Stimulated activated memory B cell treated with anti-CD40 and anti-IgM and Interleukin-4, amounts not matched to agents 10 μg/mL and 1 μg/mL and 100 μg/mL, for 72 hours (primary cell): ENCODE measurements at regions not wholly inside any gene's neighbourhood (a gene's known extent, or its start where the extent isn't known, plus 50 kb on each side); places are given as distances from the start of the nearest gene placed in this dataset.

ENCODE experiments used
- ATAC-seq: fragments of 150-1000 bp; cut with Tn5 transposase; 2 replicates; pipeline ENCODE4 v1.10.0; 2021
- H3K27ac Mint-ChIP-seq: one replicate; pipeline ENCODE4 v1.8.0; 2022; ENCODE audit warnings: mild to moderate bottlenecking, mixed read lengths
- H3K27me3 Mint-ChIP-seq: one replicate; pipeline ENCODE4 v1.8.0; 2022; ENCODE audit warnings: mixed read lengths
- H3K36me3 Mint-ChIP-seq: one replicate; pipeline ENCODE4 v1.8.0; 2022; ENCODE audit warnings: mixed read lengths
- H3K4me1 Mint-ChIP-seq: one replicate; pipeline ENCODE4 v1.8.0; 2022; ENCODE audit warnings: mixed read lengths
- H3K4me3 Mint-ChIP-seq: one replicate; pipeline ENCODE4 v1.8.0; 2022; ENCODE audit warnings: mild to moderate bottlenecking, moderate library complexity, mixed read lengths
- H3K9me3 Mint-ChIP-seq: one replicate; pipeline ENCODE4 v1.8.0; 2022; ENCODE audit warnings: mixed read lengths

- Mint-ChIP-seq H3K36me3 (no peaks in the 10 kb centered on the region), H3K4me3 (no peak overlapping the region)
These were observed 95.3 kb upstream of the FAM136A start for GRCh38 chr2:70397186-70397585.

DNA sequence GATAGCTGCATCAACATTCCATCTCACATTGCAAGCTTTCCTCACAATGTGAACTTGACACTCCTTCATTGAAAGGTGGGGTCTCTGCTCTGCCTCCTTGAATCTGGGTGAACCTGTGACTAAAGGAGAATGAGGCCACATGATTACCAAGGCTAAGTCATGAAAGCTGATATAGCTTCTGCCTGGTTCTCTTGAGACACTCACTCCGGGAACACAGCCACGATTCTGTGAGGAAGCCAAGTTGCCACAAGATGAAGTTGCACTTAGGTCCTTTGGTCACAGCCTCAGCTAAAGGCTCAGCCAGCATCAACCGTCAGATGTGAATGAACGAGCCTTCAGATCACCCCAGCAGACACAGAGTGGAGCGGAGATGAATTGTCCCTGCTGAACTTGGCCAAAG is 94.7 kb upstream of the FAM136A start:
- Mint-ChIP-seq H3K4me3 (no peak overlapping the region), H3K27me3 (peaks cover 41% of the 10 kb centered on the region), H3K36me3 (no peaks in the 10 kb centered on the region), H3K27ac (no peak overlapping the region), H3K9me3 (peaks cover 5% of the 10 kb centered on the region), H3K4me1 (no peaks in the 10 kb centered on the region)
- no peak for ATAC-seq

More at GRCh38 chr2:70397186-70397585, 95.3 kb upstream of the FAM136A start:
- H3K27ac Mint-ChIP-seq = no peak overlapping the region
- ATAC-seq = no peak
- no peaks in the 10 kb centered on the region for H3K4me1 Mint-ChIP-seq
- H3K9me3 Mint-ChIP-seq = peaks cover 5% of the 10 kb centered on the region
- peaks cover 46% of the 10 kb centered on the region for H3K27me3 Mint-ChIP-seq

GRCh38 chr2:70393881-70394280 is 92.0 kb upstream of the FAM136A start:
- peaks cover 5% of the 10 kb centered on the region for H3K9me3 Mint-ChIP-seq

GRCh38 chr2:70391988-70392387 is 90.1 kb upstream of the FAM136A start:
- peak; percentile 51 for ATAC-seq
- no peak overlapping the region for H3K4me3 Mint-ChIP-seq
- H3K4me1 Mint-ChIP-seq = no peaks in the 10 kb centered on the region
- H3K9me3 Mint-ChIP-seq = peaks cover 5% of the 10 kb centered on the region
- peaks cover 23% of the 10 kb centered on the region for H3K27me3 Mint-ChIP-seq
- H3K36me3 Mint-ChIP-seq = no peaks in the 10 kb centered on the region
- no peak overlapping the region for H3K27ac Mint-ChIP-seq

More at GRCh38 chr2:70393881-70394280, 92.0 kb upstream of the FAM136A start:
- ATAC-seq = no peak
- Mint-ChIP-seq H3K36me3 (no peaks in the 10 kb centered on the region), H3K4me3 (no peak overlapping the region), H3K27me3 (peaks cover 30% of the 10 kb centered on the region), H3K27ac (no peak overlapping the region), H3K4me1 (no peaks in the 10 kb centered on the region)

DNA sequence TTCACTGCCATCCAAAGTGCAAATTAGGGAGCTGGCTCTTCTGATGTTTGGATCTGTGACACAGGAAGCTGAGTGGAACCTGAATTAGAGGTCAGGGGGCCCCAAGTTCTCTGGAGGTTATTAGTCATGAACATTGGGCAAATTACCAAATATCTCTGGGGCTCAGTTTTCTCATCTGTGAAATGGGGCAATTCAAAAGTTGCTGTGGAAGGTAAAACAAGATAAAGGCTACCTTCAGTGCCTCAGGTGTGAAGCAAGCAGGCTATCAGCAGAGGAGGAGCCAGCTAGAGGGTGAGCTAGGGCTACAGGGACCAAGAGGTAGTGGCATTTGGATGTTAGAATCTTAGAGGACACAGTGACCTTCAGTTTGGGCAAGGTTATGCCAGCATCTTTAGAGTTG is 89.4 kb upstream of the FAM136A start:
- H3K27ac Mint-ChIP-seq = no peak overlapping the region
- peaks cover 5% of the 10 kb centered on the region for H3K9me3 Mint-ChIP-seq
- H3K36me3 Mint-ChIP-seq = no peaks in the 10 kb centered on the region
- H3K27me3 Mint-ChIP-seq = peaks cover 24% of the 10 kb centered on the region
- no peak overlapping the region for H3K4me3 Mint-ChIP-seq
- no peaks in the 10 kb centered on the region for H3K4me1 Mint-ChIP-seq
- ATAC-seq = no peak

GRCh38 chr2:70388813-70389212 is 86.9 kb upstream of the FAM136A start:
- no peaks in the 10 kb centered on the region for H3K9me3 Mint-ChIP-seq
- H3K36me3 Mint-ChIP-seq = no peaks in the 10 kb centered on the region
- H3K27ac Mint-ChIP-seq = no peak overlapping the region
- no peak overlapping the region for H3K4me3 Mint-ChIP-seq
- no peak for ATAC-seq
- H3K4me1 Mint-ChIP-seq = no peaks in the 10 kb centered on the region
- H3K27me3 Mint-ChIP-seq = peaks cover 34% of the 10 kb centered on the region

- ATAC-seq = no peak
- H3K4me1 Mint-ChIP-seq = no peaks in the 10 kb centered on the region
- H3K27ac Mint-ChIP-seq = no peak overlapping the region
These were observed 86.3 kb upstream of the FAM136A start for GRCh38 chr2:70388128-70388527.

GRCh38 chr2:70385966-70386595 is 84.2 kb upstream of the FAM136A start:
- Mint-ChIP-seq H3K4me1 (no peaks in the 10 kb centered on the region), H3K27me3 (peaks cover 42% of the 10 kb centered on the region), H3K36me3 (no peaks in the 10 kb centered on the region), H3K9me3 (no peaks in the 10 kb centered on the region), H3K4me3 (no peak overlapping the region), H3K27ac (no peak overlapping the region)
- ATAC-seq = no peak

More at GRCh38 chr2:70388128-70388527, 86.3 kb upstream of the FAM136A start:
- Mint-ChIP-seq H3K4me3 (no peak overlapping the region), H3K27me3 (peaks cover 41% of the 10 kb centered on the region), H3K36me3 (no peaks in the 10 kb centered on the region), H3K9me3 (no peaks in the 10 kb centered on the region)

DNA sequence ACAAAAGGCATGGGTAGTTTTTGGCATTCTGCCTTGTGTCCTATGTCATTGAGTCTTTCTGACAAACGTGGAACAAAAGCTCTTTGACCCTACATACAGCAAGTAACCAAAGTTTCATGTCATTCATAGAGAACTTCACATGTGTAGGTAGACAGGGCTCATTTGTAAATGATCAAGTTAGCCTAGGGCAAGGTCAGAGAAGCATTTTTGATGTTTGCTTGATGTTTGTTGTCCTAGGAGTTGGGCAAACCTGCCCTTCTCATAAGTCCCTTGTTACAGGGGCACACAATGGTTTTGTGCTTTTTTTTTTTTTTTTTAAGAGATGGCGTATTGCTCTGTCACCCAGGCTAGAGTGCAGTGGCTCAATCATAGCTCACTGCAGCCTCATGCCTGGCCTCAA is 83.3 kb upstream of the FAM136A start:
- no peak overlapping the region for H3K27ac Mint-ChIP-seq
- peaks cover 42% of the 10 kb centered on the region for H3K27me3 Mint-ChIP-seq
- H3K4me3 Mint-ChIP-seq = no peak overlapping the region
- no peak for ATAC-seq
- H3K4me1 Mint-ChIP-seq = no peaks in the 10 kb centered on the region
- no peaks in the 10 kb centered on the region for H3K36me3 Mint-ChIP-seq
- H3K9me3 Mint-ChIP-seq = no peaks in the 10 kb centered on the region

- H3K4me3 Mint-ChIP-seq = no peak overlapping the region
- no peaks in the 10 kb centered on the region for H3K36me3 Mint-ChIP-seq
- no peak overlapping the region for H3K27ac Mint-ChIP-seq
- no peaks in the 10 kb centered on the region for H3K4me1 Mint-ChIP-seq
- no peak for ATAC-seq
- peaks cover 48% of the 10 kb centered on the region for H3K27me3 Mint-ChIP-seq
- H3K9me3 Mint-ChIP-seq = no peaks in the 10 kb centered on the region
These were observed 80.0 kb upstream of the FAM136A start for GRCh38 chr2:70381821-70382220.

GRCh38 chr2:70381235-70381634 is 79.4 kb upstream of the FAM136A start:
- Mint-ChIP-seq H3K36me3 (no peaks in the 10 kb centered on the region), H3K4me3 (no peak overlapping the region), H3K27me3 (peaks cover 42% of the 10 kb centered on the region), H3K9me3 (no peaks in the 10 kb centered on the region), H3K4me1 (no peaks in the 10 kb centered on the region), H3K27ac (no peak overlapping the region)
- ATAC-seq = no peak

GRCh38 chr2:70380621-70381020 is 78.8 kb upstream of the FAM136A start:
- H3K36me3 Mint-ChIP-seq = no peaks in the 10 kb centered on the region
- no peak overlapping the region for H3K4me3 Mint-ChIP-seq
- ATAC-seq = no peak
- no peaks in the 10 kb centered on the region for H3K4me1 Mint-ChIP-seq
- peaks cover 42% of the 10 kb centered on the region for H3K27me3 Mint-ChIP-seq
- no peaks in the 10 kb centered on the region for H3K9me3 Mint-ChIP-seq
- H3K27ac Mint-ChIP-seq = no peak overlapping the region

DNA sequence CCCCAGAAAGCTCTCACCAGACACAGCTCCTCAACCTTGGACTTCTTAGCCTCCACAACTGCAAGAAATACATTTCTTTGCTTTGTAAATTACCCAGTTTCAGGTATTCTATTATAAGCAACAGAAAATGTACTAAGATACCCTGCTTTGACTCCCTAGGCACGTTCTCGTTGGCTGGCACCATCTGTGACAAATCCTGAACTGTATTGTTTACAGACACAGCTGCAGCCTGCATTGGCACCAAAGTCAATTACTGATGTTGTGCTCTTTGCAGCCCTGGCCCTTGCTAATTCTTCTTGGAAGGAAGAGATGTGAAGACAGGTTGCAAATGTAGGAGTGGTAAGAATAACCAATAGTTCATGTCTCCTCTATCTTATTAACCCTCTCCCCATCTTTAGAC is 72.7 kb upstream of the FAM136A start:
- Mint-ChIP-seq H3K36me3 (no peaks in the 10 kb centered on the region), H3K4me3 (no peak overlapping the region), H3K27ac (no peak overlapping the region), H3K9me3 (no peaks in the 10 kb centered on the region), H3K4me1 (no peaks in the 10 kb centered on the region), H3K27me3 (peaks cover 26% of the 10 kb centered on the region)
- ATAC-seq = no peak

GRCh38 chr2:70371753-70372152 is 69.9 kb upstream of the FAM136A start:
- ATAC-seq = no peak
- H3K4me1 Mint-ChIP-seq = no peaks in the 10 kb centered on the region
- no peak overlapping the region for H3K27ac Mint-ChIP-seq

GRCh38 chr2:70369082-70369481 is 67.2 kb upstream of the FAM136A start:
- Mint-ChIP-seq H3K4me3 (no peak overlapping the region), H3K9me3 (no peaks in the 10 kb centered on the region)

More at GRCh38 chr2:70371753-70372152, 69.9 kb upstream of the FAM136A start:
- no peak overlapping the region for H3K4me3 Mint-ChIP-seq
- H3K36me3 Mint-ChIP-seq = no peaks in the 10 kb centered on the region
- H3K27me3 Mint-ChIP-seq = peaks cover 24% of the 10 kb centered on the region
- no peaks in the 10 kb centered on the region for H3K9me3 Mint-ChIP-seq

GRCh38 chr2:70368545-70368944 is 66.7 kb upstream of the FAM136A start:
- Mint-ChIP-seq H3K27ac (no peak overlapping the region), H3K36me3 (no peaks in the 10 kb centered on the region), H3K9me3 (no peaks in the 10 kb centered on the region), H3K27me3 (peaks cover 18% of the 10 kb centered on the region), H3K4me3 (no peak overlapping the region), H3K4me1 (no peaks in the 10 kb centered on the region)
- ATAC-seq = no peak

More at GRCh38 chr2:70369082-70369481, 67.2 kb upstream of the FAM136A start:
- no peaks in the 10 kb centered on the region for H3K4me1 Mint-ChIP-seq
- H3K27me3 Mint-ChIP-seq = peaks cover 18% of the 10 kb centered on the region
- ATAC-seq = no peak
- H3K27ac Mint-ChIP-seq = no peak overlapping the region
- no peaks in the 10 kb centered on the region for H3K36me3 Mint-ChIP-seq
